SKM-1 treated with dmso at 0.1 percent for 144 hours (cell line): ENCODE measurements at regions not wholly inside any gene's neighbourhood (a gene's known extent, or its start where the extent isn't known, plus 50 kb on each side); places are given as distances from the start of the nearest gene placed in this dataset.

ENCODE experiments used
- DNase-seq: peaks from one replicate; lab custom pipeline; 2025; ENCODE audit not compliant: unreplicated experiment; lab: John Stamatoyannopoulos, UW

GRCh38 chr2:45214550-45214949 lies 205.3 kb upstream of the SIX2 start:
- no peak for DNase-seq

GRCh38 chr2:45212953-45213635 lies 203.8 kb upstream of the SIX2 start:
- no peak for DNase-seq

- DNase-seq, result no peak
These were observed 202.4 kb upstream of the SIX2 start for GRCh38 chr2:45211636-45212035.

- DNase-seq, result no peak
These were observed 201.4 kb upstream of the SIX2 start for GRCh38 chr2:45210462-45211195.

GRCh38 chr2:45209875-45210274 lies 200.6 kb upstream of the SIX2 start:
- no peak for DNase-seq

GRCh38 chr2:45209302-45209701 lies 200.1 kb upstream of the SIX2 start:
- no peak for DNase-seq

- peak; percentile 89 for DNase-seq
These were observed 197.8 kb upstream of the SIX2 start for GRCh38 chr2:45207101-45207500.

- no peak for DNase-seq
These were observed 196.7 kb upstream of the SIX2 start for GRCh38 chr2:45205985-45206384.

GRCh38 chr2:45205480-45205879 lies 196.2 kb upstream of the SIX2 start:
- DNase-seq, result no peak

GRCh38 chr2:45203400-45203799 lies 194.1 kb upstream of the SIX2 start:
- DNase-seq, result no peak

- no peak for DNase-seq
These were observed 190.7 kb upstream of the SIX2 start for GRCh38 chr2:45199973-45200372.

GRCh38 chr2:45195916-45196315 lies 186.7 kb upstream of the SIX2 start:
- no peak for DNase-seq

GRCh38 chr2:45194596-45194995 lies 185.3 kb upstream of the SIX2 start:
- DNase-seq, result no peak

- no peak for DNase-seq
These were observed 184.3 kb upstream of the SIX2 start for GRCh38 chr2:45193581-45193980.

- DNase-seq, result no peak
These were observed 183.7 kb upstream of the SIX2 start for GRCh38 chr2:45192991-45193390.

GRCh38 chr2:45192481-45192880 lies 183.2 kb upstream of the SIX2 start:
- no peak for DNase-seq

- no peak for DNase-seq
These were observed 182.7 kb upstream of the SIX2 start for GRCh38 chr2:45191976-45192375.

- no peak for DNase-seq
These were observed 182.1 kb upstream of the SIX2 start for GRCh38 chr2:45191146-45191863.

GRCh38 chr2:45190481-45190942 lies 181.3 kb upstream of the SIX2 start:
- DNase-seq, result no peak

GRCh38 chr2:45184606-45185005 lies 175.4 kb upstream of the SIX2 start:
- DNase-seq, result no peak

GRCh38 chr2:45182667-45183295 lies 173.5 kb upstream of the SIX2 start:
- DNase-seq, result no peak

GRCh38 chr2:45180779-45181178 lies 171.5 kb upstream of the SIX2 start:
- DNase-seq, result no peak
